ENCODE measurements at regions not wholly inside any gene's neighbourhood (a gene's known extent, or its start where the extent isn't known, plus 50 kb on each side); places are given as distances from the start of the nearest gene placed in this dataset.

GRCh38 chr18:78240101-78240500, 739.5 kb upstream of the SALL3 start:
- BruUV-seq (replicated peaks) = no TSS peak
- FAIRE-seq (no peak), ATAC-seq (no peak), DNase-seq (ENCODE audit: low spot score) (no peak)
- Histone ChIP-seq H3K27ac (ENCODE audit: extremely low read length, insufficient read depth, low read length) (no peak overlapping the region), H3K4me1 (ENCODE audit: insufficient read depth, low read length) (no peaks in the 10 kb centered on the region), H3K4me3 (replicated peaks in 1 of 3; ENCODE audit: insufficient read depth in 1 of 3, low read depth in 2 of 3, low read length in 3 of 3) (no peak overlapping the region), H3K36me3 (replicated peaks in 1 of 2; ENCODE audit: control insufficient read depth in 1 of 2, insufficient read depth in 2 of 2, low read length in 2 of 2) (no peaks in the 10 kb centered on the region), H3K9ac (ENCODE audit: insufficient read depth, low read depth, low read length) (no peak overlapping the region), H3K27me3 (ENCODE audit: control insufficient read depth in 1 of 2, insufficient read depth in 2 of 2, low read length in 2 of 2) (peaks cover 0 to 12% of the 10 kb centered on the region in 2 experiments; a peak in 1 of 5 replicates), H2AFZ (ENCODE audit: low read length) (no peak overlapping the region), H3K79me2 (ENCODE audit: insufficient read depth, low read length) (no peaks in the 10 kb centered on the region), H3K4me2 (ENCODE audit: low read depth, low read length) (no peak overlapping the region), H3K9me3 (ENCODE audit: low read length) (peaks cover 7% of the 10 kb centered on the region; the same call in 1 of the 2 replicates), H4K20me1 (ENCODE audit: insufficient read depth, low read length) (no peaks in the 10 kb centered on the region)
- in situ Hi-C loops (cut with HindIII; ENCODE audit: extremely low pct_ligation_motif_present, low pct_unique_long_range_greater_than_20kb) (no loop called here), intact Hi-C loops (cut with micrococcal nuclease; ENCODE audit: unreplicated experiment) (no loop called here)
- CTCF ChIA-PET (ENCODE audit: low intra/inter-chr PET ratio, low total read pairs) = no interaction called here
- POLR2A ChIA-PET = no interaction called here
- TF ChIP-seq LCORL (IDR thresholded peaks at IDR 0.05) = no peak
- no peak for TF ChIP-seq LCORL (CRISPR knock-in tag; IDR thresholded peaks at IDR 0.05)
- no peak for TF ChIP-seq ZNF704 (CRISPR knock-in tag; IDR thresholded peaks at IDR 0.05; ENCODE audit: borderline replicate concordance)
- 70% methylated on average over 13 of the region's 13 CpGs for WGBS (ENCODE audit: low lambda C conversion rate)

GRCh38 chr18:78240627-78241252, 738.9 kb upstream of the SALL3 start:
- ATAC-seq (no peak), FAIRE-seq (no peak), DNase-seq (ENCODE audit: low spot score) (no peak)
- no peak overlapping the region for H2AFZ ChIP-seq (ENCODE audit: low read length)
- BruUV-seq (replicated peaks) = no TSS peak
- H3K4me2 ChIP-seq (ENCODE audit: low read depth, low read length) = no peak overlapping the region
- CTCF ChIA-PET (ENCODE audit: low intra/inter-chr PET ratio, low total read pairs) = no interaction called here
- 39% methylated on average over 15 of the region's 16 CpGs for WGBS (ENCODE audit: low lambda C conversion rate)
- no peaks in the 10 kb centered on the region for H4K20me1 ChIP-seq (ENCODE audit: insufficient read depth, low read length)
- no peak overlapping the region for H3K4me3 ChIP-seq (replicated peaks in 1 of 3; ENCODE audit: insufficient read depth in 1 of 3, low read depth in 2 of 3, low read length in 3 of 3)
- H3K27ac ChIP-seq (ENCODE audit: extremely low read length, insufficient read depth, low read length) = no peak overlapping the region
- no peak overlapping the region for H3K9ac ChIP-seq (ENCODE audit: insufficient read depth, low read depth, low read length)
- peaks cover 0 to 12% of the 10 kb centered on the region in 2 experiments; a peak in 1 of 5 replicates for H3K27me3 ChIP-seq (ENCODE audit: control insufficient read depth in 1 of 2, insufficient read depth in 2 of 2, low read length in 2 of 2)
- peaks cover 7% of the 10 kb centered on the region; the same call in 1 of the 2 replicates for H3K9me3 ChIP-seq (ENCODE audit: low read length)
- intact Hi-C loops (cut with micrococcal nuclease; ENCODE audit: unreplicated experiment) = no loop called here
- no peaks in the 10 kb centered on the region for H3K79me2 ChIP-seq (ENCODE audit: insufficient read depth, low read length)
- POLR2A ChIA-PET = no interaction called here
- in situ Hi-C loops (cut with HindIII; ENCODE audit: extremely low pct_ligation_motif_present, low pct_unique_long_range_greater_than_20kb) = no loop called here
- no peaks in the 10 kb centered on the region for H3K36me3 ChIP-seq (replicated peaks in 1 of 2; ENCODE audit: control insufficient read depth in 1 of 2, insufficient read depth in 2 of 2, low read length in 2 of 2)
- no peaks in the 10 kb centered on the region for H3K4me1 ChIP-seq (ENCODE audit: insufficient read depth, low read length)
- TF ChIP-seq GABPA (IDR thresholded peaks at IDR 0.05; ENCODE audit: low read depth, low read length) = no peak
- TF ChIP-seq GABPA (CRISPR knock-in tag; IDR thresholded peaks at IDR 0.05; ENCODE audit: low read depth) = no peak
- no peak for TF ChIP-seq PCBP1 (IDR thresholded peaks at IDR 0.05; ENCODE audit: borderline replicate concordance, low read depth, low read length)
- no peak for TF ChIP-seq MIER3 (CRISPR knock-in tag; IDR thresholded peaks at IDR 0.05; ENCODE audit: borderline replicate concordance)
- TF ChIP-seq FOXM1 (CRISPR knock-in tag; IDR thresholded peaks at IDR 0.05) = no peak
- no peak for TF ChIP-seq XRCC5 (optimal IDR thresholded peaks at IDR 0.05; ENCODE audit: low read length)
- no peak for TF ChIP-seq ZNF567 (CRISPR knock-in tag; IDR thresholded peaks at IDR 0.05; ENCODE audit: borderline replicate concordance)
- no peak for TF ChIP-seq FOXA1 (IDR thresholded peaks at IDR 0.05)
- TF ChIP-seq FOXA1 (CRISPR knock-in tag; IDR thresholded peaks at IDR 0.05) = no peak
- TF ChIP-seq LCORL (IDR thresholded peaks at IDR 0.05) = no peak
- no peak for TF ChIP-seq LCORL (CRISPR knock-in tag; IDR thresholded peaks at IDR 0.05)
- TF ChIP-seq ZNF747 (CRISPR knock-in tag; IDR thresholded peaks at IDR 0.05; ENCODE audit: borderline replicate concordance) = no peak
- TF ChIP-seq ZNF20 (CRISPR knock-in tag; IDR thresholded peaks at IDR 0.05) = no peak
- TF ChIP-seq PITX1 (CRISPR knock-in tag; IDR thresholded peaks at IDR 0.05) = no peak
- TF ChIP-seq ZNF333 (CRISPR knock-in tag; IDR thresholded peaks at IDR 0.05; ENCODE audit: borderline replicate concordance) = no peak
- TF ChIP-seq ZFP36L2 (CRISPR knock-in tag; IDR thresholded peaks at IDR 0.05) = no peak
- no peak for TF ChIP-seq CREM (IDR thresholded peaks at IDR 0.05)
- no peak for TF ChIP-seq CREM (CRISPR knock-in tag; IDR thresholded peaks at IDR 0.05)
- no peak for TF ChIP-seq SSRP1 (CRISPR knock-in tag; IDR thresholded peaks at IDR 0.05)
- TF ChIP-seq ZFP36 (IDR thresholded peaks at IDR 0.05; ENCODE audit: borderline replicate concordance, low read depth, low read length, partially characterized antibody) = no peak
- no peak for TF ChIP-seq RCOR2 (CRISPR knock-in tag; IDR thresholded peaks at IDR 0.05)

Measured in HepG2 (cell line).